ENCODE measurements at regions not wholly inside any gene's neighbourhood (a gene's known extent, or its start where the extent isn't known, plus 50 kb on each side); places are given as distances from the start of the nearest gene placed in this dataset.

- TF ChIP-seq CTCF (IDR thresholded peaks at IDR 0.05) (no peak), POLR2AphosphoS5 (IDR thresholded peaks at IDR 0.05; ENCODE audit: insufficient read depth in 1 of 2, low read depth in 1 of 2) (no peak), POLR2A (IDR thresholded peaks at IDR 0.05) (no peak)
These were observed 85.2 kb upstream of the GRAMD1B start for GRCh38 chr11:123344790-123345357.
